HG02973 (cell line): ENCODE measurements at regions not wholly inside any gene's neighbourhood (a gene's known extent, or its start where the extent isn't known, plus 50 kb on each side); places are given as distances from the start of the nearest gene placed in this dataset.
"Not testable (repeated sequence)": the region's sequence is repeated elsewhere in the genome, so short reads cannot be mapped to it uniquely, and the experiment has no call there.

ENCODE experiments used
- ATAC-seq: cut with Tn5 transposase; IDR thresholded peaks from one replicate; pipeline ENCODE4 v1.9.1; 2021; ENCODE audit warnings: moderate library complexity; ENCODE audit not compliant: unreplicated experiment

DNA sequence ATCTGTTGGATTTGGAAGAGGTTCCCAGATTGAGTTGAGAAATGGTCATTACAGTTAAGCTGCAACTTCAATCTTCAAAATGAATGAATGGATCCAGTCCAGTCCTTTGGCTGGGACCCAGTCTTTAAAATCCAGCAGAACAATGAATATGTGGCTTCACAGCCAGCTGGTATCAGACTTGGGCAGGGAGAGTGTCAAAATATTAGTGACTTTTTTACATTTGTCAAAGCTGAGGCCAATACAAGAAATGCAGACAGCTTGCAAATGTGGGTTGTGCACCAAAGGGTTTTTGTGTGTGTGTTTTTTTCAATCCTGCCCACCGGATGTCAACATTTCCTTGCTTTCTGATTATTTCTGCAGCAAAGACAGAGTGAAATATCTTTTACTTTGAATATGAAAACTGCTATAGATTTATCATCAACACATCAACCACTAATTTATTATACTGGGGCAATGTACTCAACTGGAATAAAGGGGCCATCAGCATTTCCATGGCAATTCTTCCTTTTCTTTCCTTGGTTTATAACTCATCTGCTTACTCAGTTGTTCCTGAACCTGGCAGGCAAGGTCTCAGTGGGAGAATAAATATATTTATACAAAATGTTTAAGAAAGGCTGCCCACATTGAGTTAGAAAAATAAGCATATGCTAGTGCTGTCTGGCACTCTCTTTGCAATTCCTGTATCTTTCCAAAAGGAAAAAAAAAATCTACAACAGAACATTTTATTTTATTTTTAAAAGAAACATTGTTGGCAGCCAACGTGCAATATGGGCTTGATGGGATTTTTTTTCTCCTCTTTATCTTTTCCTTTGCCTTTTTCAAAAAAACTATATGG is 491.6 kb upstream of the C1orf87 start:
- no peak for ATAC-seq

DNA sequence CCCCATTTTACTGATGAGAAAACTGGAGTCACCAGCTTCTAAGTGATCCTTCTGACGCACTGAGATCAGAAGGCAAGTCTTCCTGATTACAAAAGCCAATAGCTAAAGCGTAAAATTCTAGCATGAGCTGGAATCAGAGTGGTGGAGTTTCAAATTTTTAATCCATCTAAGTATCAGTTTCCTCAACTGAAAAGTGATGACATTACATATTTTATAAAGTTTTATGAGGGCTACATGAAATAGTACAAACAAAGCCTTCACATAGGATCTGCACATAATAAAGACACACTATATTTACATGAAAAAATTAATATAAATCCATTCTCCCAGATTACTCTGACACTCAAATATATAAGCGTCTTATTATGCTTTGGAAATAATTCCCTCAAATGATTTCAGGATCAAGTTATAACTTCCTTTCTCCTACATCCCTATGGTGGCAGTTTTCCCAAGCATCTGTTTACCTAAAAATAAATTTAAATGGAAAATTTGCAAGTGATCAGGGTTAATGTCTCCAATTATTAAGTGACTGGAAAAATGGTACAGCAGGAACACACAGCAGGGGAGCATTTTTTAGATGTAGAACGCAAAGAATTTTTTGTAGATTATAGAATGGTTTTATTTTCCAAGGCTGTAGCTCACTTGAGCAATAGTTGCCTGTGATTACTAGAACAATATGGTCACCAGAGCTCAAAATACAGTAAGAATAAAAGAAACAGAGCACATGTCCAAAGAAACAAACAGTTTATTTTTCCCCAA is 490.4 kb upstream of the C1orf87 start:
- no peak for ATAC-seq

DNA sequence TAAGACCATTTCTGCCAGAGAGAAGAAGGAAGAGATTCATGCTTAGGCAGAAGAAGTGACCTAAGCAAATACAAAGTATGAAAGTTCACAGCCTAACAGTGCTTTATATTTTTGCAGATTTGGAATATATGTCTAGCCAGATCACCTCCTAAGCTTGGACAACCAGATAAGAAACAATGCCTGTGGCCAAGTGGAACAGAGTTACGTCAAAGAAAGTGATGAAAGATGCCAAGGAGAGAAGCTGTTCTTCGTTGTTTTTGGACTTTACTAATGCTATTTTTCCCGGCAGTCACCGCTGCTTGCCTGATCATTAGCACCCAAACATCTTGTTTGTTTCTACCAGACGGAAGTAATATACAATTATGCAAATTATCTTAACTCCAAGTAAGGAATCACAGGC is 489.2 kb upstream of the C1orf87 start:
- ATAC-seq: no peak

DNA sequence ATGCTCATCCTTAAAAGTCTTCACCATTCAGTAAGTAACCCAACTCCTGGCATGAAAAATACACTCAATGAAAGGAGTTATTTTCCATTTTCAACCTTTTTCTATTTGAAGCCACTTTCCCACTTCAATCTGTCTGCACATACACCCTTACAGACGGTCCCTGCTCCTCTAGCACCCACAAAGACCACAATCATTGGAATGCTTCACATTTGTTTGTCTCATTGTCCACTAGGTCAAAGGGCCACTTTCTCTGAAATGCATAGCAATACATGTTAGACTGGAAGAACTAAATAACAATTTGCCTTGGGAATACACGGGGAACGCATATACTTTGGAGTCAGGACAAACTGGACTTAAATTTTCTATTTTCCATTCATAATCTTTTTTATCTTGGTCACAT is 487.1 kb upstream of the C1orf87 start:
- no peak for ATAC-seq

DNA sequence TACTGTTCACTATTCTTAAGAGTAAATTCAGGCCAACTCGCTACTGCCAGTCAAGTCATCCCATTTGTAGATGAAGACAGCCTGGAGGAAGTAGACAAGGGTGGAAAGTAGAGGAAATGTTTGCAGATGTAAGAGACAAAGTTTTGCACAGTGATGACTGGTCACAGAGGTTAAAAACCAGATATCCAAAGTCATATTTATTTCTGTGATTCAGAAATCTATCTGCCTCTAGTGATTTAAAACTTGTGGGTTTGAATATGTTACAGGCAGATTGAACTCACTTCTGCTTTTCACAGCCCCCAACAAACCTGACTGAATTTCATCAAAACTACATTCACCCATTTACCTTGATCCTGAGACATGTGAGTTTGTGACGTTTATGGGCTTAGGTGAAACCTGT is 484.7 kb upstream of the C1orf87 start:
- ATAC-seq: no peak

DNA sequence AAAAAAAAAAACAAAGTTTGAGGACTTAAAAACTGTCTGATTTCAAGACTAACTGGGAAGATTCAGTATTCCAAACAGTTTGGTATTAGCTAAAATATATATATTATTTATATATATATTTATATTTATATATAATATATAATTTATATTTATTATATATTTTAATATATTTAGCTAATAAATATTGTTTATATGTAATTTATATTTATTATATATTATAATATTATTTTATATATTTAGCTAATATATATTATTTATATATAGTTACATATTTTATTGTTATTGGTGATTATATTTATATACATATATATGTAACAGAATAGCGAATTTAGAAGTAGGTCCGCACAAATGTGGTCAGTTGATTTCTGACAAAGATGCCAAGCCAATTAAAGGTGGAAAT is 480.2 kb upstream of the C1orf87 start:
- ATAC-seq: no peak

DNA sequence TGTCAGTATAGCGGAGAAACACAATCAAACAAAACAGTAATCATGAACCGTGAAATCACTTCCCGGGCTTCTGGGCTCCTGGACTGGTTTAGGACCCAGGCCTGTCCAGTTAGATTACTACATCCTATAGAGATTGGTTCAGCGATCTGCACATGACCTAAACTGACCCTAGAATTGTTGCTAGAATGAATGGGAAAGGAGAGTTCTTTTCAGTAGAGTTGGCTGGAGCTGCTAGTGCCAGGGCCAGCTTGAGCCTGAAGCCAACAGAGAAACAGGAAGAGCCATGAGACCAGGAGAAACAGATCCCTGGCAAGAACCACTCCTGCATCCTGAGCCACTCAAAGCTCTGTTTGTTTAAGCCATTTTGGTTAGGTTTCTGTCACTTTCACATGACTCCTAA is 474.3 kb upstream of the C1orf87 start:
- no peak for ATAC-seq

DNA sequence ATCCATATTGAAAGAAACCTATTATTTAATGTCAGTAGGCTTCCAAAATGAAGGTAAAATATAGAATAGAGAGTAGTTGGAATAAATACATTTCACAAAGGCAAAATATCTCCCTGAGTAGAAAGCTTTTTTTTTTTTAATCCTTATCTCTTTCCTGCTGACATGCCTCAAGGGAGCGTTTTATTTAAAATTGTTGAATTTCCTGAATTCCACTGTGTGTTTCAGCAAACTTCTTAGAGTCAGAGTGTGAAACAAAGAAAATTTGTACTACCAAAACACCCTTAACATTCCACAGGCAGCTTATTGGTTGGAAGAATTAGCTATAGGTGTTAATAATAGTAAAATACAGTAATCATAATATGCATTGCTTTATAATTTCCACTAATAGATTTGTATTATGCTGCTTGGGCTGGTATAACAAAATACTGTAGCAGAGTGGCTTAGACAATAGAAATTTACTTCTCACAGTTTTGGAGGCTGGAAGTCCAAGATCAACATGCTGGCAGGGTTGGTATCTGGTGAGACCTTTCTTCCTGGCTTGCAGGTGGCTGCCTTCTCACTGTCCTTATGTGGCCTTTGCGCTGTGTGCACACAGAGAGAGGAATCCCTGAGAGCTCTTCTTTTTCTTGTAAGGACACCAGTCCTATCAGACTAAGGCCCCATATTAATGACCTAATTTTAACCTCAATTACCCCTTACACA is 468.4 kb upstream of the C1orf87 start:
- ATAC-seq: no peak

DNA sequence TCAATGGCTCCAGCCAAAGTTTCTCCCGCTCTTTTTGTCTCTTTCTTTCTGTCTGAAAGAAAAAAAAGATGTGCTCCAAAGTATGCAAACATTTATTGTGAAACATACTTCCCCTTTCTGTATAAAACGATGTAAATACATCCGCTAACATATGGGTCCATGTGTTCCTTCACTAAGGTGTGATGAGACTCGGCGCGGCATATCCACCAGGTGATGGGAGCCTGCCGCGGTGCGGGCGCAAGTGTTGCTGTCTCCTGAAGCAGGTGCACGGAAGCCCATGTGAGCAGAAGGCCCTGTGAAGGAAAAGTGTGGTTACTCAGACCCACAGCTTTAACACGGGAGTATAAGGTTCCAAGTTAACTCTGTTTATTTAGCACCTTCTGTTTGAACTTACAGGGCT is 466.6 kb upstream of the C1orf87 start:
- no peak for ATAC-seq

DNA sequence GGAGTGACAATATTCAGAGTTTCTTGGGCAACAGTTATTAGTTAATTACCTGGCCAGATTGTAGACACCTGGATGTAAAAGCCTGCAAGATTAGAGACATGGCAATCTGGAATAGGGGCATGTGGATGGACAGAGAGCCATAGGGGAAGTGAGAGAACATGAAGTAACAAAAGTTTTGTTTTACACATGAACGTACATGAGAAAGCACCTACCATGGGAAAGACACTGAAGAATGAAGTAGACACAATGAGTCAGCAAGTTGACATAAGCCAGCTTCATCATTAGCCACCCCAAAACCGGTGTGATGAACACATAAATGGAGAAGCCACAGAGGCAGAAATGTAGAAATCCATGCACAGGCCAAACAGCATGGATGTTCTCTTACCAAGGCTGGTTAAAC is 462.1 kb upstream of the C1orf87 start:
- ATAC-seq: no peak

DNA sequence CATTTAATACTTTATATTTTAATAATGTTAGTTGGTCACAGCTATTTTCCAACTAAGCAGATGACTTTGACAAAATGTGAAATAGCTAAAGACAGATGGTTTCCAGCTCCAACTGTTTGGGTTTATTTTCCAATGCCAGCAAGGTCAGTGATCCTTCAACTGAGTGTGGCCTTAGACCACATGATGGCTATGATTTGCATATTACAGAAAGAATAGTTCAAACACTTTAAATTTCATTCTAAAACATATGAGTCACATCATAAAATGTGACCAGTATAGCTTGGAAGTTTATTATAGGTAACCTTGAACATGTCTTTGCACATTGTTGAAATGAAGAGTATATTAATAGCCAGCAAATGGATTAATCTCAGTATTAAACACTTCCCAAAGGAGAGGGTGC is 454.0 kb upstream of the C1orf87 start:
- ATAC-seq: no peak

DNA sequence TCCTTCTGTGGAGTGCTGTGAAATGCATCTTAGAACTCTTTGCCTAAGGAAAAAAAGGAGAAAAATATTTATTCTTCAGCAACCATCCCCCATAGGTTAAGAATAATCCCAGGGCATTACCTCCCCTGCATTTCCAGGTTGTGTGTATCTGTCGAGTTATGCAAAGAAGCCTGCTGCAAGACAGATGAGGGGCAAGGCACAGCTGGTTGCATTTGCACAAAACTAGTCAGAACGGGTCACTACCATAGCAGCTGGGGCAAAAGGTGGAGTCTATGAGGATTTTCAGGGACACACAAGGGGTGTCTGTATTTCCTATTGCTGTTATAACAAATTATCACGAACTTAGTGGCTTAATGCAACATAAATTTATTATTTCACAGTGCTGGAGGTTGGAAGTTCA is 443.4 kb upstream of the C1orf87 start:
- no peak for ATAC-seq

DNA sequence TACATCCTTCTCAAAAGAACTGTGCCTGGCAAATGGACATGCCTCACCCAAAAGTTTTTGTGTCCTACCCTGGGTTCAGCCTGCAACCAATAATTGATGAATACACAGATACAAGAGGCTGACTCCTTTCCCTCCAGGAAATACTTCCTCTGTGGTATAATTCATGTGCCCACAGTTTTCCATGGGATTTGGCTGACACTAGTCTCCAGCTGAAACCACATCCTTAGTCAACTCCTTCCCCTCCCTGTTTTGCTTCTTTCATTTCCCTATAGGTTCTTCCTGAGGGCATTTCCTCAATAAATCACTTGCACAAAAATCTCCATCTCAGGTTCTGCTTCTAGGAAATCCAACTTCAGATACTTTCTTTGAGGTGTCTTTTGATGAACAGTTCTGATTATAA is 436.6 kb upstream of the C1orf87 start:
- ATAC-seq: no peak

DNA sequence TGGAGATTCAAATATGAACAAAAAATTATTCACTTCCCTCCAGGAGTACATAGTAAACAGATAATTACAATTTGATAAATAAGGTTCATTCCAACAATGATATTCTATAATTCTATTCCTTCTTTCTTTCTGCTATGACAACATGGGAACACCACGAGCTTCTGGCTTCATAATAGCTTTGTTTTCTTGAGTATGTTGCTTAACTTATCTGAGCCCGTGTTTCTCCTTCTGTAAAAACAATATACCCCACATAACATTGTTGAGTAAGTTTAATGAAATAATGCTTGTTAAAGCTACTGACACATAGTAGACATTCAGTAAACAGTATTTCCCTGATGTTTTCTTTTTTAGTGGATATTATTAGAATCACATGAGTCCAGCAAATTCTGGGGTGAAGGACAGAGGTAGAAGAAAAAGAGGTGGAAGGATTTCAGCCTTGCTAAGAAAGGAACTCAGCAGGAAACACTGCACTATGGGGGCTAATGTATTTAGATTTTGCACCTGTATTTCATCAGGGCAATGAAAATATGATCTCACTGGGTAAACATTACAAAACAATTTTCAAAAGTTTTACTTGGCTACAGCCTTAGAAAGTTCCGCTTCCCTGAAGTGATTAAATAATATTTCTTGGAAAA is 430.8 kb upstream of the C1orf87 start:
- no peak for ATAC-seq

DNA sequence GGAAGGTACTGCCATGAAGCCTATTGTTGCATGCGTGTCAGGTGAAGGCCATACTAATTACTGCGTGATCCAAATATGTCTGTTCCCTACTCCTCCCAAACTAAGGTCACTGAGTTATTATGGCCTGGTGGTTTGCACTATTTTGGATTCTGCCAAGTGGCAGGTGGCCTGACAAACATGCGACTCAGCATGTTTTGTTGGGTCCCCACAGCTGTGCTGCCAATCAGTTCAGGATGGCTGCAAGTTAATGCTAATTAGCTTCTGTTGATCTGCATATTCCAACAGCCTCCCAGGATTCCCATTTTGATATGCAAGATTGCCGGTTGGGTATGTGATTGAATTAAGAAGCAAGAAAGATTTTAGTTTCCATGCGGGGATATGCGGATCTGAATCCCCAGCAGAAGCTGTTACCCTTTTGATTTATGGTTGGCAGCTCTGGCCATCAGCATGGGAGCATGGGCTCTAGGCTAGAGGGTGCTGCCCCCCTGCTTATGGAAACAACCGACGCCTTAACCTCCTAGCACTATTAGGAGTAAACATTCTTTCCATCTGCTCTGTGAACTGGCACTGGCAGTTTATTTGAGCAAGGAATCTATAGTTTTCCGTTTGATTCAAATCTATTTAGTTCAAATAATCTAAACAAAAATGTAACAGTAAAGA is 429.8 kb upstream of the C1orf87 start:
- no peak for ATAC-seq

DNA sequence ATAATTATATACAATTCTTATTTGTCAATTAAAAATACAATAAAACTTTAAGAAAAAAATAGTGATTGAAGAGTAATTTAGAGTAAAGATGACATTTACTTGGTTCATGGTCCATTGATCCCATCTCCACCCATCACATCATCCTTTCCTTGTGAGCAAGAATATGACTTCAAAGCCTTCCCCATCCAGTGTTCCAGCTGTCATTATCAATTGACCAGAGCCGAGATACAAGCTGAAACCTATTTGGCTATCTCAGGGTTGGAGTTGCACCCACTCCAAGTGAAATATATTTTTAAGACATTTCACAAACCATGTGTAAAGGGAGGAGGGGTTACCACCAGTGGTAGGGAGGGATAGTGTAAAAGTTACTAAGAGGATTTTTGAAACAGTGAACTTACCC is 428.9 kb upstream of the C1orf87 start:
- ATAC-seq: no peak

DNA sequence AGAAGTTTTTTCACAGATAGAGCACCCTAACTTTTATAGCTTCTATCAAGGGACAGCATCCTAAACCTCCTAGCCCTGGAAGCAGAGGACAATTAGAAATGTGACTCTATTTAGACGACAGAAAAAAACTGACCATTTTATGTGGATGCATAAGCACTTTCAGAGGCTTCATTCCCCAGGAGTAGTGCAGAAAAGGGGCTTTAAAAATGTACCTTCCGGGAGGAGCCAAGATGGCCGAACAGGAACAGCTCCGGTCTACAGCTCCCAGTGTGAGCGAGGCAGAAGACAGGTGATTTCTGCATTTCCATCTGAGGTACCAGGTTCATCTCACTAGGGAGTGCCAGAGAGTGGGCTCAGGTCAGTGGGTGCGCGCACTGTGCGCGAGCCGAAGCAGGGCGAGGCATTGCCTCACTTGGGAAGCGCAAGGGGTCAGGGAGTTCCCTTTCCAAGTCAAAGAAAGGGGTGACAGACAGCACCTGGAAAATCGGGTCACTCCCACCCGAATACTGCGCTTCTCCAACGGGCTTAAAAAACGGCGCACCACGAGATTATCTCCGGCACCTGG is 416.4 kb upstream of the C1orf87 start:
- ATAC-seq: not testable (repeated sequence)

DNA sequence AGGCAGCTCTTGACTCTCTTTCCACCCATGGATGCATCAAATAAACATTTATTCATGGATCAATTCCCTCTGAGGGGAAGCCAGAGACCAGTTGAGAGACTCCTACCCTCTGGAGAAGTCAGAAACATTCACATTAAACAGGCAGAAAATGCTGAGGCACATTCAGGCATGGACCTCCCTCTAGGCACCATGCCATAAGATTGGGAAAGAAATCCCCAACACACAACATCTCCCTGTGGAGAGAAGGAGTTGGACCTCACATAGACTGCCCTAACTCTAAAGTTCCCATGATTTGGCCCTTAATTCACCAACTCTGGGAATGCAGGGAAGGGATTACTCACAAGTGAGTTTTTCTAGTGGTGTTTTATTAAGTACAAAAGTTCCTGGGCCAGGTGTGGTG is 415.3 kb upstream of the C1orf87 start:
- no peak for ATAC-seq

DNA sequence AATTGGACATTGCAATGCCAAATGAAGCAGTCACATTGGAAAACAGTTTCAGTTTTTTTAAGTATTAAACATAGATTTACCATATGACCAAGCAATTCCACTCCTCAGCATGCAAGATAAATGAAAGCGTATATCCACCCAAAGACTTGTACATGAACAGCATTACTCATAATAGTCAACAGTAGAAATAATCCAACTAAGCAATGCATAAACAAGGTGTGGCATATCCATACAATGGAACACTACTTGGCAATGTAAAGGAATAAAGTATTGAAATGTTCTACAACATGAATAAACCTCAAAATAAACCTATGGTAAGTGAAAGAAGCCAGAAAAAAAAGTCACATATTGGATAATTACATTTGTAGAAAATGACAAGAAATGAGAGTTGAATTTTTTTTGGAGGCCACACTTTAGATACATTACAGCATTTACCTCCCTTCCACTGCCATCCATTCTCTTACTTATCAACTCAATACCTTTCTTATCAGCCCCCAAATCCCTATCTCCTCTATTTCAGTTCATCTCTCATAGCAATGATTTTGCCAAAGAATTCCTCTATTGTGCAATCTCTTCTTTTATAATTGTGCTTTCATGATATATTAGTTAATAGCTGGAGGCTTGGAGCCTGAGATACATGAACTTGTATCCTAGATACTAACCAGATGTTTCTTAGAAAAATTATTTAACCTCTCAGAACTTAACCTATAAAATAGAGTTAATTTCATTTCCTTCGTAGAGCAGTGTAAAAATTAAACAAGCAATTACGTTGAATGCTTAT is 414.2 kb upstream of the C1orf87 start:
- ATAC-seq: no peak

DNA sequence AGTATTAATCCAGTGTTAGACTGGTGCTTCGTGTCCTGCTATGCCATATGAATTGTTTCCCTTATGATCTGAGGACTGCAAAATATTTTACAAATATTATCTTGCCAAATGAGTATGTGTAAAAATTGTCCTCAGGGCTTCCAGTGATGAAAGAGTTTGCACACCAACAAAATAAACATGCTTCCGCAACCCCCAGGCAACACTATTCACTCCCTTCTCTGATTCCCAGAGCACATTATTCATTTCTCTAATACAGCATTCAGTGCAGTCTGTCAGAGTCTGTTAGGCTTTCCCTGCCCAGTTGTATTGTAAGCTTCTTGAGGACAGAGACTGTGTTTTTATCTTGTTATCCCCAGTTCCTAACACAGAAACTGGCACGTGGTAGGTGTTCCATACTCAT is 409.9 kb upstream of the C1orf87 start:
- no peak for ATAC-seq
